PC-9 (cell line): ENCODE measurements at regions not wholly inside any gene's neighbourhood (a gene's known extent, or its start where the extent isn't known, plus 50 kb on each side); places are given as distances from the start of the nearest gene placed in this dataset.

Source experiments
- CTCF ChIP-seq: fragments of 200-600 bp; sonication (generic); conservative IDR thresholded peaks from 2 replicates; pipeline ENCODE4 v1.6.1; 2017; ENCODE audit warnings: mixed run types, antibody characterized with exemption, mild to moderate bottlenecking, moderate library complexity
- EZH2 ChIP-seq: fragments of 200-600 bp; sonication (generic); IDR thresholded peaks from 2 replicates; pipeline ENCODE4 v1.8.0; 2017; ENCODE audit warnings: antibody characterized with exemption, low read depth

- TF ChIP-seq CTCF, result no peak
- TF ChIP-seq EZH2, result no peak
These were observed 104.6 kb upstream of the GJB6 start for GRCh38 chr13:20336761-20337160.
